ENCODE measurements at regions not wholly inside any gene's neighbourhood (a gene's known extent, or its start where the extent isn't known, plus 50 kb on each side); places are given as distances from the start of the nearest gene placed in this dataset.
"Not testable (repeated sequence)": the region's sequence is repeated elsewhere in the genome, so short reads cannot be mapped to it uniquely, and the experiment has no call there.

DNA sequence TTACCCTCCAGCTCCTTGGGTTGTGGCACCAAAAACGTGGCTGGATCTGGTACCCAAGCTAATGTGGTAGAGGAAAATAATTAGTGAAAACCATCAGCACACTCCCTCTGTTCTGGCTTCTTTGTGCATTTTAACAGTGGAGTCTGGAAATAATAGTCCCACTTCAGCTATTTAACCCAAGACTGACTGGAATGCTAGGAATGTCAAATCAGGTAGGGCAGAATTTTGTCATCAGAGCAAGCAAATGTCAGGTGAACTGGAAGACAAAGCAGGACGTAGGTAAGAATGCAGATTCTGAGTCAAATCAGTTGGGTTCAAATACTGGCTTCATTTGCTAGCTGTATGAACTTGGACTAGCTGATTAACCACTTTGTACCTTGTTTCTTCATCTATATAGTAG, 144.0 kb upstream of the SPATA31A3 start:
- TF ChIP-seq, protein P1, sequence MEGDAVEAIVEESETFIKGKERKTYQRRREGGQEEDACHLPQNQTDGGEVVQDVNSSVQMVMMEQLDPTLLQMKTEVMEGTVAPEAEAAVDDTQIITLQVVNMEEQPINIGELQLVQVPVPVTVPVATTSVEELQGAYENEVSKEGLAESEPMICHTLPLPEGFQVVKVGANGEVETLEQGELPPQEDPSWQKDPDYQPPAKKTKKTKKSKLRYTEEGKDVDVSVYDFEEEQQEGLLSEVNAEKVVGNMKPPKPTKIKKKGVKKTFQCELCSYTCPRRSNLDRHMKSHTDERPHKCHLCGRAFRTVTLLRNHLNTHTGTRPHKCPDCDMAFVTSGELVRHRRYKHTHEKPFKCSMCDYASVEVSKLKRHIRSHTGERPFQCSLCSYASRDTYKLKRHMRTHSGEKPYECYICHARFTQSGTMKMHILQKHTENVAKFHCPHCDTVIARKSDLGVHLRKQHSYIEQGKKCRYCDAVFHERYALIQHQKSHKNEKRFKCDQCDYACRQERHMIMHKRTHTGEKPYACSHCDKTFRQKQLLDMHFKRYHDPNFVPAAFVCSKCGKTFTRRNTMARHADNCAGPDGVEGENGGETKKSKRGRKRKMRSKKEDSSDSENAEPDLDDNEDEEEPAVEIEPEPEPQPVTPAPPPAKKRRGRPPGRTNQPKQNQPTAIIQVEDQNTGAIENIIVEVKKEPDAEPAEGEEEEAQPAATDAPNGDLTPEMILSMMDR (IDR thresholded peaks at IDR 0.05): not testable (repeated sequence)
- not testable (repeated sequence) for TF ChIP-seq POLR2A (IDR thresholded peaks at IDR 0.05)

All from Peyer's patch (tissue), 4 donors.